Activated CD4-positive, alpha-beta T cell treated with anti-CD3 and anti-CD28 coated beads, Interleukin-2, Interleukin-6, amounts not matched to agents 100 ng/mL and 50 ng/mL, durations not matched to agents 16 hours and 8 hours (primary cell): ENCODE measurements at regions not wholly inside any gene's neighbourhood (a gene's known extent, or its start where the extent isn't known, plus 50 kb on each side); places are given as distances from the start of the nearest gene placed in this dataset.

Source experiments
- DNase-seq: peaks from one replicate; pipeline ENCODE4 v3.0.0-alpha.2; 2020

- DNase-seq, result no peak
These were observed 63.0 kb downstream of the INSIG1 start for GRCh38 chr7:155360495-155361345.

- no peak for DNase-seq
These were observed 63.6 kb downstream of the INSIG1 start for GRCh38 chr7:155361346-155361680.

- no peak for DNase-seq
These were observed 64.3 kb downstream of the INSIG1 start for GRCh38 chr7:155361947-155362346.

GRCh38 chr7:155362380-155363145 is 64.9 kb downstream of the INSIG1 start:
- DNase-seq, result no peak

GRCh38 chr7:155363146-155363539 is 65.5 kb downstream of the INSIG1 start:
- no peak for DNase-seq

- no peak for DNase-seq
These were observed 66.3 kb downstream of the INSIG1 start for GRCh38 chr7:155363852-155364600.

GRCh38 chr7:155365146-155365874 is 67.6 kb downstream of the INSIG1 start:
- no peak for DNase-seq

GRCh38 chr7:155368894-155369600 is 71.4 kb downstream of the INSIG1 start:
- DNase-seq, result no peak

- DNase-seq, result no peak
These were observed 72.1 kb downstream of the INSIG1 start for GRCh38 chr7:155369766-155370165.

- DNase-seq, result no peak
These were observed 73.7 kb downstream of the INSIG1 start for GRCh38 chr7:155371331-155371883.

- DNase-seq, result peak; percentile 47
These were observed 74.5 kb downstream of the INSIG1 start for GRCh38 chr7:155371884-155372781.

- DNase-seq, result no peak
These were observed 75.2 kb downstream of the INSIG1 start for GRCh38 chr7:155372782-155373358.

GRCh38 chr7:155373359-155374273 is 75.9 kb downstream of the INSIG1 start:
- DNase-seq, result no peak

GRCh38 chr7:155374276-155375252 is 76.9 kb downstream of the INSIG1 start:
- DNase-seq, result no peak

GRCh38 chr7:155375337-155376277 is 77.9 kb downstream of the INSIG1 start:
- no peak for DNase-seq

GRCh38 chr7:155377071-155377837 is 79.6 kb downstream of the INSIG1 start:
- DNase-seq, result no peak
